ENCODE measurements at regions not wholly inside any gene's neighbourhood (a gene's known extent, or its start where the extent isn't known, plus 50 kb on each side); places are given as distances from the start of the nearest gene placed in this dataset.

- no peak for TF ChIP-seq EZH2 (IDR thresholded peaks at IDR 0.05; ENCODE audit: borderline replicate concordance, low read length)
- TF ChIP-seq CTCF (IDR thresholded peaks at IDR 0.05; ENCODE audit: low read length), result no peak
These were observed 87.1 kb downstream of the SCN11A start for GRCh38 chr3:38964646-38965045.

Data from OCI-LY1 (cell line).